ENCODE measurements at regions not wholly inside any gene's neighbourhood (a gene's known extent, or its start where the extent isn't known, plus 50 kb on each side); places are given as distances from the start of the nearest gene placed in this dataset.

DNA sequence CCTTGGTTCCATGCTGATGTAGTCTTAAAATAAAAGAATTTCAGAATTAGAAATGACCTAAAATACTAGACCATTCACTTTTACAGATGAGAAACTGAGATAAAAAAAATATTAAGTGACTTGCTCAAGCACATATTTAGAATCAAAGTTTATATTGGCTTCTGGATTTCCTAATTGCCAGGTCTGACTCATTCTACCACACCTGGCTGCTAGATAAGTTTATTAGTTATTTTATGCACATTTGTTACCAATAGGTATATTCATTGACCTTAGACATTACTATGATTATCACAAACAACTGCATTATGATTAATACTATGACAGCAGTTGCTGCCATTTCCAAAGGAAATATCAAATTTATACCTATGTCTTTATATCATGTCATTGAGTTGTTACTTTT, 497.5 kb downstream of the RWDD3 start:
- no peak for DNase-seq (ENCODE audit: low spot score)
- TF ChIP-seq, protein P1, sequence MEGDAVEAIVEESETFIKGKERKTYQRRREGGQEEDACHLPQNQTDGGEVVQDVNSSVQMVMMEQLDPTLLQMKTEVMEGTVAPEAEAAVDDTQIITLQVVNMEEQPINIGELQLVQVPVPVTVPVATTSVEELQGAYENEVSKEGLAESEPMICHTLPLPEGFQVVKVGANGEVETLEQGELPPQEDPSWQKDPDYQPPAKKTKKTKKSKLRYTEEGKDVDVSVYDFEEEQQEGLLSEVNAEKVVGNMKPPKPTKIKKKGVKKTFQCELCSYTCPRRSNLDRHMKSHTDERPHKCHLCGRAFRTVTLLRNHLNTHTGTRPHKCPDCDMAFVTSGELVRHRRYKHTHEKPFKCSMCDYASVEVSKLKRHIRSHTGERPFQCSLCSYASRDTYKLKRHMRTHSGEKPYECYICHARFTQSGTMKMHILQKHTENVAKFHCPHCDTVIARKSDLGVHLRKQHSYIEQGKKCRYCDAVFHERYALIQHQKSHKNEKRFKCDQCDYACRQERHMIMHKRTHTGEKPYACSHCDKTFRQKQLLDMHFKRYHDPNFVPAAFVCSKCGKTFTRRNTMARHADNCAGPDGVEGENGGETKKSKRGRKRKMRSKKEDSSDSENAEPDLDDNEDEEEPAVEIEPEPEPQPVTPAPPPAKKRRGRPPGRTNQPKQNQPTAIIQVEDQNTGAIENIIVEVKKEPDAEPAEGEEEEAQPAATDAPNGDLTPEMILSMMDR (IDR thresholded peaks at IDR 0.05; ENCODE audit: extremely low read depth, missing control alignments), result no peak

GRCh38 chr1:95733031-95733430, 499.0 kb downstream of the RWDD3 start:
- DNase-seq (ENCODE audit: low spot score), result no peak
- TF ChIP-seq, protein P1 (IDR thresholded peaks at IDR 0.05; ENCODE audit: extremely low read depth, missing control alignments), result no peak

- no peak for DNase-seq (ENCODE audit: low spot score)
- TF ChIP-seq, protein P1 (IDR thresholded peaks at IDR 0.05; ENCODE audit: extremely low read depth, missing control alignments), result no peak
Measured at GRCh38 chr1:95733671-95734070, 499.7 kb downstream of the RWDD3 start.

DNA sequence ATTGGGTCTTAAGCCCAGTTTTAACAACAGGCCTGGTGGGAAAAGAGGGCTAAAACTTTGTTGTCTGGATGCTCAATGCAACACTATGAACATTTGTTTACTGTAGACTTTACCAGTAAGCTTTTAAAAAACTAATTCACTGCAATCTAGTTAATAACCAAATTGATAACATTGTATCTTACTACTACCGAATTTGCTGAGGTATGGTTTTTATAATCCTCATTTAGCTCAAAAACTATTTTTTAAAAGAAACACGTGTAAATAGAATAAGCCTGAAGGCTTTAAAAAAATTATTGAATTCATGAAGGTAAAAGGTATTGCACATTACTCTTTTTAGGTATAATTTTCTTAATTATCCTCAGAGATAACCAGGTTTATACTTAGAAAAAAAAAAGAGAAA, 500.6 kb downstream of the RWDD3 start:
- DNase-seq (ENCODE audit: low spot score), result no peak
- TF ChIP-seq, protein P1 (IDR thresholded peaks at IDR 0.05; ENCODE audit: extremely low read depth, missing control alignments), result no peak

- TF ChIP-seq, protein P1 (IDR thresholded peaks at IDR 0.05; ENCODE audit: extremely low read depth, missing control alignments), result no peak
- no peak for DNase-seq (ENCODE audit: low spot score)
Measured at GRCh38 chr1:95742591-95743089, 508.6 kb downstream of the RWDD3 start.

DNA sequence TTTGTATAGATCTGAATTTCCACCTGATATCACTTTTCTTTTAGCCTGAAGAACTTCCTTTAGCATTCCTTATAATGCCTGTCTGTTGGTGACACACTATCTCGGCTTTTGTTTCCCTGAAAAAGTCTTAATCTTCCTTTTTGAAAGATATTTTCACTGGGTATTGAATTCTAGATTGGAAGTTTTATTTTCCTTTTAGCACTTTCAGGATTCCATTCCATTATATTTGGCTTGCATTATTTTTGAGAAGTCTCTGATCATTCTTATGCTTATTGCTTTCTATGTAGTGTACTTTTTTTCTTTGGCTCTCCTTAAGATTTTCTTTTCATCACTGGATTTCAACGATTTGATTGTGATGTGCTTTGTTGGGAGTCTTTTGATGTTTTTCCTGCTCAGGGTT, 510.7 kb downstream of the RWDD3 start:
- TF ChIP-seq, protein P1 (IDR thresholded peaks at IDR 0.05; ENCODE audit: extremely low read depth, missing control alignments), result no peak

DNA sequence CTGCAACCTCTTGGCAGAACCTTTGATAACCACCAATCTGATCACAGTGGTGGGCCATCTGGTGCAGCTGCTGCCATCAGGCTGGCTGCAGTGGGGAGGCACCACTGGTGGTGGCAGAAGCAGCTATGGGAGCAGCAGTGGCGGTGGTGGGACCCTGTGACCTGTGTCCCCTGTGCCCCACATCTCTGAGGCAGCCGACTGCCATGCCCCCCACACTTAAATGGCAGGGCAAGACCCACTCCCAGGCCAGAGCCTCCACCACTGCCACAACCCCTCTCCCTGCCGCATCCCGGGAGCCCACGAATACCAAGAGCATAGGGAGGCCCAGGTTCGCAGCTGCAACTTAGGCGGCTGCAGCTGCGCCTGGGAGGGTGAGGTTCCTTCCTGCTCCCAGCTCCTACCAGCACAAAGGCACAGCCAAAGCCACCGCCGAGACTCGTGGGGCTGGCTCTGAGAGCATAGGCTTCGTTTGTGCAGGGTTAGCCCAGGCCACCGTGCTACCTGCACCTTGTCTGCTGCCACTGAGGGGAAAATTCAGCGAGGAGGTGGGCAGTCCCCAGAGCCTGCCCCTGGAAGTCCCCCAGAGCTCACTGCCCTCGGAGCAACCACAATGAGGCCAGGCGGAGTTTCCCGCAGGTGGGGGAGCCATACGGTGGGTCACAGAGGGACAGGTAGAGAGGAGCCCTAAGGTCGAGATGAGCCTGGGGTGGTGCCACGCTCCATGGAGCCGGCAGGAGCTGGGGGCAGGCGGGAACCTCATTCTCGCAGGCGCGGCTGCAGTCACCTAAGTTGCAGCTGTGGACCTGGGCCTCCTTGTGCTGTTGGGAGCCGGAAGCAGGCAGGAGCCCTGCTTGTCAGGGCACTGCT, 518.7 kb downstream of the RWDD3 start:
- DNase-seq (ENCODE audit: low spot score), result no peak
- TF ChIP-seq, protein P1 (IDR thresholded peaks at IDR 0.05; ENCODE audit: extremely low read depth, missing control alignments), result no peak

More for the DNA sequence above, 510.7 kb downstream of the RWDD3 start:
- DNase-seq (ENCODE audit: low spot score), result no peak

Measured in GM20000 (cell line).